DMS 273 treated with DMSO at 0.1 percent for 48 hours (cell line): ENCODE measurements at regions not wholly inside any gene's neighbourhood (a gene's known extent, or its start where the extent isn't known, plus 50 kb on each side); places are given as distances from the start of the nearest gene placed in this dataset.

Experiments used
- DNase-seq: peaks from one replicate; lab custom pipeline; 2025; lab: John Stamatoyannopoulos, UW

DNA sequence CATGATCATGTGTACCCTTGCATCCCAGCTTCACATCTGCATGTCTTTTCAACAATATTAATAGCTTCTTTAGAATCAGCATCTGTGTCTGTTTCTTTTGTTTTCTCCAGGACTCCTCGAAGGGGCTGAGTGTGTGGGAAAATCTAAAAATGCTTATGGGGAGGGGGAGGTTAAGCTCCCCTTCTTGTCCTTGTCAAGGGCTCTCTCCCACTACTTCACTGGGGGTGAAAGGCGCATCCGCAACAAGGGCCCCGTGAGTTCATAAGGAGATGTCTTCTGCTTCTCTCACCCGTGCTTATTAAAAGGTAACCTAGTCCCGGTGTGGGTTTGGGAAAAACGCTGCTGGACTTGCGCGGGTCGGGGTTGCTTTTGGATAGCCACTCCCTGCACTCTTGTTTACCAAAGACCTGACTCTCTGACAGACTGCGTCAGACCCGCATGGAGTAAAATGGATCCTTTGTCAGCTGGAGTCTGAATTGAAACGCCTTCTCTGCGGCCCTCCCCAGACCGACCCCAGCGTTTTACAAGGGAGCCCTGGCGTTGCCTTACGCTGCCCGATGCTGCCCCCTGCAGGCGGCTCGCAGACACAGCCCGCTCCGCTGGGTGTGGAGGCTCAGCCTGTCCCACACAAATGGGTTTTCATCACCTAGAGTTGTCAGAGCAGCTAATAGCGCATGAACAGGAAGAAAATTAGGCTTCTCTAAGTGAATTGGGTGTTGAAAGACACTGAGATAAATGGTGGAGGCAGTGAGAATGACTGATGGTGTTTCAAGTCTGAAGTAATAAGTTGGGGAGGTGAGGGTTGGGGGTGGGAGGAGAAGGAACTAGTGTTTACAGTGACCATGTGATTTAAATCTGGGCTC is 53.8 kb downstream of the IER5 start:
- peak; percentile 68 for DNase-seq

DNA sequence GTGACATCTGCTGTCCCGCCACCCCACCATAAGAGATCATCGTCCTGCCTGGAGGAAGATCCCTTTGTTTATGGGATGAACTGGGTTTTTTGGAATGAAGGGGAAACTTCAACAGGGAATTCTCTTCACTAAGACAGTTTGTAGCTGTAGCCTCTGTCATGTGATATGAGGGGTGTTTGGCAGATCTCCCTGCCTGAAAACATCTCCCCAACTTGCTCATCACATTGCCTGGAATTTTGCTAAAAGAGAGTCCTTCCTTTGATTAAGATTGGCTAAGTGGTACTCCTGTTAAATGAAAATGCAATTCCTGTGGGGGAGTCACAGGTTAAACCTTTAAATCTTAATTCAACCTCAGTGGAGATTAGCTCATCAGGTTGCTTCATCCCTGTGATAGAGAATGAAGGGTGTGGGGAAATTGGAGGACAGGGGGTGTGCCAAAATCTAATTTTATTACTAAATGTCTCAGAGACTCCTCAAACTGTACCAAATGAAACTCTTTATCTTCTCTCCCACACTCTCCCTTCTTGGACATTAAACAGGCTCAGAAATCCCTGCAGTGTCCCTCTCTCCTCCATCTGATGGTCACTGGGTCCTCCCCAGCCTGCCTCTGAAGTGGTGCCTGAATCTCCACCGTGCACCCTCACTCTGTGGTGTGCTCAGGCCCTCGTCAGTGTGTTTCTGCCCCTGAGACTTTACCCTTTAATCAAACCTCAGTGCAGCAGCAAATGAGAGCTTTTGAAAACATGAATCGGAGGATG is 54.8 kb downstream of the IER5 start:
- no peak for DNase-seq

DNA sequence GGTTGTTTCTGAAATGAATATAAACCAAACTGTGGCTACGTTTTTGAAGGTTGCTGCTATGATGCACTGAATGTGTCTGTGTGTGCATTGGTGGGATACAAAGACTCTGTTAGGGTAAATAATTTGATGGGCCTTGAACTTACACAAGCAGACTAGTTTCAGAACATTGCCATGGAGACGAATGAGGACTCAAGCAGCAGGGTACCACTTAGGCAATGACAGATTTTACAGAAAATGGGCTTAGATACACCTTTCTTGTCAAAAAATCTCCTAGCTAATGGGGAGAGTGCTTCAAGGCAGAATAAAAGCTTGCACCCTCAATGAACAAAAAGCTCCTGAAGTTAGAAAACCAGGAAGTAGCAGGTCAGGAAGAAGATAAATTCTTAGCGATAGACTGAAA is 55.7 kb downstream of the IER5 start:
- DNase-seq: no peak

GRCh38 chr1:181148636-181149035 is 60.1 kb downstream of the IER5 start:
- DNase-seq: no peak

- no peak for DNase-seq
These were observed 61.0 kb downstream of the IER5 start for GRCh38 chr1:181149326-181150125.

DNA sequence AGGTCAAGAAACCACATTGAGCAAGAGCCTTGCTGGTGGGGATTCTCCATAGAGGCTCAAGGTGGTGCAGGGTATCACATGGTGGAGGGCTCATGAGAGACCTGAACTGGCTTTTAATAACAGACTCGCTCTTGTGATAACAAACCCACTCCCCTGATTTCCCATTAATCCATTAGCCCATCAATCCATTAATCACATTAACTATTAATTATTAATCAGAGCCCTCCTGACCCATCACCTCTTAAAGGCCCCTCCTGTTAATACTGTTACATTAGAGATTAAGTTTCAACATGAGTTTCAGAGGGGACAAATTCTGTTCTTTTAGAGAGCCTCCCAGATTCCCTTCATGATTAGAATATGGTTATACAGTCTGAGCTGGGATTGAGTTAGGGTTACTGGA is 61.8 kb downstream of the IER5 start:
- no peak for DNase-seq

DNA sequence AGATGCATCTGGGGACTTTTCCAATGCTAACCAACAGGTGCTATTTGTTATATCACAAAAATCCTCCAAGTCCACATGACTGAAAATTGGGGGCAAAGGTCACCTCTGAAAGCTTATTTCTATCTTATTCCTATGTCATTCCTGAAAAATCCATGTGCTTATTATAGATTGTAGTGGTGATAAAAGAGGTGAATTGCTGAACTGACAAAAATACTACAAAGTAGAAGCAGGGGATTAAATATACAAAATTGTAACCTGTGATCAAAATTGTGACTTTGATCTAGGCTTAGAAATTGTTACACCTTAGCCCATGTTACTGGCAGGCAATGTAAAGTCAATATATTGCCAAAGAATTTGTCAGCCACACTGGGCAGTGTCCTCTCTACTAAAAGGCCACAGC is 62.3 kb downstream of the IER5 start:
- no peak for DNase-seq

DNA sequence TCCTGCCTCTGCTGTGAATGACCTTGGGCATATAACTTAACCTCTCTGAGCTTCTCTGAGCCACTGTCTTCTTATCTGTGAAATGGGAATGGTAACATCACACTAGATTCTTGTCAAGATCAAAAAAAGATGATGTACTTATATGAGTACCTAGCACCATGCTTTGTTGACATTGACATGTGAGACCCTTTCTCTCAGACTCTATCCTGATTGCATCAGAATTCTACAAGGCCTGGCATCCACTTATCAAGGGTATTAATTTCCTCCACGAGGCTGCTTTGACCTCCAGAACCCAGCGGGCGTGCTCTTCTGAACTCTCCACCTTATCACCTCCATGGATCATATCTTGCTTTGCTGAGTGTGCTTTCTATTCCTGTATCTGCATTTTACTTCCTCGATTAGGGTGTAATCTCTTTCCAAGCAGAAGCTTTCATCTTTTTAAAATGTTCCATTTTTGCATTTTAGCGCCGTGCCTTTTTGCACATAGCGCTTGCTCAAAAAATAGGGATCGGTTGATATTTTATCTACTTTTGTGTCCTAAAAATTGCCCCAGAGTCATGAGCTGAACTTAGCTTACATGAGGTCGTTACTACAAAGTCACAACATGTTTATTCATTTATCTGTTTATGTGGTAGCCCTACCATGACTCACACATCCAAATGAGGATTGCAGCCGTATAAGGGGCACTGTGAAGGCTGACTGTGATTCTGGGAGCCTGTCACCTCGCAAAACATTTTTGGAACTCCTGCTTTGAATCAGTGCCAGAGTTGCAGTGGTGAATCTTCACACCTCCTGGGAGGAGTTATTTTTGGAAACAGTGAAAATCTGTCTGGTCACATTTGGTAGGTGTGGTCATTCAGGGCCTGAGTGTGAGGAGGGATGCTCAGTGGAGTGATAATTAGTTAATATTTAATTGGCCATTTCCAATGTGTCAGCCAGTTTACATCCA is 63.2 kb downstream of the IER5 start:
- no peak for DNase-seq

DNA sequence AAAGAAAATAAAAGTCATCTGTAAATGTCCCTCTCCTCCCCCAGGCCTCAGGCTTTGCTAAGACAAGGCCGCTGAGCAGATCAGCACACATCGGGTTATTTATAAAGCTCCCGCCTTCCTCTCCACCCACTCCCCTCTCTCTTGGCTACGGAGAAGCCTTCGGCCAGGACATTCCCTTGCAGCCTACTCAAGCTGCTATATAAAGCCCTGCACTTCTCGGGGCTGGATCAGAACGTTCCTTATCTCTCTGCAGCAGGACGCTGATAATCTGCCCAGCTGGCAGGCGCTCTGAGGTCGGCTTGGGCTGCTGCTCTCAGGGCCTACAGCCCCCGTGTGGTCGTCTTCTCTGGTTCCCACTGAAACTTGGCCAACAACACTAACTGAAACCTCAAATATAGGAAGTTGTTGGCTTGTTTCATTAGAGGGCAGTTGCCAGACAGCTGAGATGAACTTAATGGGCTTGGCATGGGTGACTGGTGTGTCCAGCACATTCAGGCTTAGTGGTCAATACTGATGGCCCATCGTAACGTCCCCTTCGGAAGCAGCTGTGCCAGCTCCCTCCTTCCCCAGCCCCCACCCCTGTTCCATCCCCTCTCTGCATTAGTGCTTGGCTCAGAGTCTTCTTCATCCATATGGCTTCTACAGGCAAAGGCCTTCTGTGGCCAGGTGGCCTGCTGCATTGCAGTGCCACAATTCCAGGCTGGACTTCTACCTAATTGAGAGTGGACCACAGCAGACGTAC is 64.6 kb downstream of the IER5 start:
- peak; percentile 87 for DNase-seq

DNA sequence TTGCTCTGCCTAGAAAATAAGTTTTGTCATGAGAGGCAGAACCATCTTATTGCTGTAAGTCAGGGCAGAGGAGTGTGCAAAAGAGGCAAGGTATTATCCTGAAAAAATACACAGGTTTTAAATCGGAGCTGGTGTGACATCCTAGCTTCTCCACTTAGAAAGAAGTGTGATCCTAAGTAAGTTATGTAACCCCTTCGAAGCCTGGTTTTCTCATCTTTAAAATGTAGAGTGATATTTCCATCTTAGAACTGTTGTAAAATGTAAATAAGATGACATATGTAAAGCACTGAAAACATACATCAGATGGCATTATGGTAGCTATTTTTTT is 65.1 kb downstream of the IER5 start:
- DNase-seq: no peak

GRCh38 chr1:181155339-181155738 is 66.8 kb downstream of the IER5 start:
- DNase-seq: no peak

GRCh38 chr1:181159451-181160140 is 71.1 kb downstream of the IER5 start:
- DNase-seq: no peak

DNA sequence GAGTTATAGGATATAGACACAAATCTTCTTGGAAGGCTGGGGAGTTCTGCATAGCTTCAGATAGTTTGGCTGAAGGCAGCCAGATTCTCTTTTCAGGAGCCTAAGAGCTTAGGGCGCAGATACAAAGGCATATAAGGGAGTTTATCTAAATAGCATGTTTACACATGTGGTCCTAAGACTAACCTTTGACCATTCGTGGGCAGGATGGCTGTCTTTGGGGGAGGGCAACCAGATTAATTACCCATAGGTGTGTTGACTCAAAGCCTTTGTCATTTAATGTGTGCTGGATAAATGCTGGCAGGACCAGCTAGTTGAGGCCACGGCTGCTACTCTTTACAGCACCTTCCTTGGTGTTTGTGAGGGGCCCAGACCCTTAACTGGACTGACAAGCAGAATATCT is 71.8 kb downstream of the IER5 start:
- no peak for DNase-seq

DNA sequence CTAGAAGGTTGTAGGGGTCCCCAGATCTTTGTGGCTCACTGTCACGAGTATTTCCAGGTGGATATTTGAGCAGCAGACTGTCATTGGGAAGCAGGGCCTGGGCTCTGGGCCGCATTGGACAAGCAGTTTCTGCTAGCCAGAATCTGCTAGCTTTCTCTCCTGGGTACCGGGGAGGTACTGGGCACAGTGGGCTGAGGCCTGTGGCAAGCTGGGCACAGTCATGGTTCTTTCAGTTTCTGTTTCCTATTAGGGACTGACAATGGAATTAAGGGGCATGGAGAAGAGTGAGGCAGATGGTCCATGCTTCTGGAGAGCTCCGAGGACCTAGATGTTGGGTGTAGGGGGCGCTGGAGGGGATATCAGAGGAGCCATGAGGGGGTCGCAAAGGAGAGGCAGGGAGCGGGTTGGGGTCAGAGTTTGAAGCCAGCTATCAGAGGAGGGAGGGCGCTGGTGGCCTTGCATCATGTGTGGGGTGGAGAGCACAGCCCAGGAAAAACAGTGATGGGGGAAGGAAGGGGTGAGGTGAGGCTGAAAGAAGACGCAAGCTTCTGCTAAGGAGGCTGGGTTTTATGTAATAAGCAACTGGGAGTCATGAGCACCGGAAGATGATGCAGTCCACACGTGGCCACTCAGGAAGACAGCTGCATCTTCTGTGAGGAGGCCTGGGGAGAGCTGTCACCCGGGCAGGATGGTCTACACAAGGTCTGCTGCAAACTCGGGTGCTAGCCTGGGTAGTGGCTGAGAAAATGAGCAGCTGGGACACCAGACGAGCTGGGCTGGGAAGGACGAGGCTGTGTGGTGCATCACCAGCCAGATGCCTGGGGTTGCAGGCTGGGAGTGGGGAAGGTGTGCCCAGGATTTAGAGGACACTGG is 72.7 kb downstream of the IER5 start:
- no peak for DNase-seq

GRCh38 chr1:181163662-181164061 is 75.2 kb downstream of the IER5 start:
- no peak for DNase-seq

GRCh38 chr1:181166377-181167196 is 78.1 kb downstream of the IER5 start:
- DNase-seq: peak; percentile 71

- DNase-seq: no peak
These were observed 80.9 kb downstream of the IER5 start for GRCh38 chr1:181169281-181169865.

GRCh38 chr1:181170194-181170593 is 81.7 kb downstream of the IER5 start:
- no peak for DNase-seq
